HEK293 (cell line): ENCODE measurements at regions not wholly inside any gene's neighbourhood (a gene's known extent, or its start where the extent isn't known, plus 50 kb on each side); places are given as distances from the start of the nearest gene placed in this dataset.

Experiments used
- GLIS1 ChIP-seq: fragments of 450-650 bp; formaldehyde crosslinking; IDR thresholded peaks from 2 replicates; pipeline ENCODE4 v1.5.1; 2016; ENCODE audit warnings: missing biosample characterization, missing genetic modification characterization
- HOXD13 ChIP-seq: sonication (generic); formaldehyde crosslinking; IDR thresholded peaks from 2 replicates; pipeline ENCODE4 v1.8.0; 2022; ENCODE audit warnings: missing genetic modification reagents, borderline replicate concordance
- MZF1 ChIP-seq: fragments of 450-650 bp; formaldehyde crosslinking; IDR thresholded peaks from 2 replicates; pipeline ENCODE4 v1.5.1; 2017; ENCODE audit warnings: missing biosample characterization, missing genetic modification characterization, borderline replicate concordance
- SALL2 ChIP-seq: fragments of 450-650 bp; formaldehyde crosslinking; IDR thresholded peaks from 2 replicates; pipeline ENCODE4 v1.5.0; 2017; ENCODE audit warnings: missing biosample characterization, mild to moderate bottlenecking, missing genetic modification characterization, borderline replicate concordance
- TCF7L2 ChIP-seq: IDR thresholded peaks from 2 replicates; pipeline ENCODE4 v1.6.1; 2011; ENCODE audit warnings: low read depth, mild to moderate bottlenecking, inconsistent platforms, low read length, moderate library complexity, borderline replicate concordance
- ZNF133 ChIP-seq: fragments of 450-650 bp; formaldehyde crosslinking; IDR thresholded peaks from 2 replicates; pipeline ENCODE4 v1.5.1; 2016; ENCODE audit warnings: missing biosample characterization, missing genetic modification characterization
- ZNF660 ChIP-seq: fragments of 450-650 bp; IDR thresholded peaks from 2 replicates; pipeline ENCODE4 v1.5.1; 2018; ENCODE audit warnings: missing biosample characterization, mild to moderate bottlenecking, missing genetic modification characterization
- TF ChIP-seq, protein P1 (sequence below): fragments of 450-650 bp; formaldehyde crosslinking; IDR thresholded peaks from 2 replicates; pipeline ENCODE4 v1.5.1; 2016; ENCODE audit warnings: missing biosample characterization, missing genetic modification characterization

DNA sequence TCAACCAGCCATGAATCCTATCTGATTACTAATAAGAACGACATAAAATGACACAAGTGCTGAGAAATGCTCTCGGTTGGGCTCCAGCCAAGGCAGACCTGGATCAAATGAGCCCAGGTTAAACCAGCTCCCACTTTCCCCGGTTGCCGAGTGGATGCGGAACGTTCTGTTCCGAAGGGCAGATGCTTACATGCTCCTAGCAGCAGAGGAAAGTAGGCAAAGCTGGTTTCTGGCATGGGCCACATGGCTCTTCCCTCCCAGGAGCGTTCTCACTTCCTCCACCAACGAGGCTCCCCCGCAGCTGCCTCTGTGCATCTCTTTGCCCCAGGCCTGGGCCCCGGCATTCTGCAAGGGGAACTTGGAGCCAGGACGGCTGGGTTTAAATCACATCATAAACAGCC is 61.8 kb upstream of the SDK1 start:
- TF ChIP-seq, protein P1, sequence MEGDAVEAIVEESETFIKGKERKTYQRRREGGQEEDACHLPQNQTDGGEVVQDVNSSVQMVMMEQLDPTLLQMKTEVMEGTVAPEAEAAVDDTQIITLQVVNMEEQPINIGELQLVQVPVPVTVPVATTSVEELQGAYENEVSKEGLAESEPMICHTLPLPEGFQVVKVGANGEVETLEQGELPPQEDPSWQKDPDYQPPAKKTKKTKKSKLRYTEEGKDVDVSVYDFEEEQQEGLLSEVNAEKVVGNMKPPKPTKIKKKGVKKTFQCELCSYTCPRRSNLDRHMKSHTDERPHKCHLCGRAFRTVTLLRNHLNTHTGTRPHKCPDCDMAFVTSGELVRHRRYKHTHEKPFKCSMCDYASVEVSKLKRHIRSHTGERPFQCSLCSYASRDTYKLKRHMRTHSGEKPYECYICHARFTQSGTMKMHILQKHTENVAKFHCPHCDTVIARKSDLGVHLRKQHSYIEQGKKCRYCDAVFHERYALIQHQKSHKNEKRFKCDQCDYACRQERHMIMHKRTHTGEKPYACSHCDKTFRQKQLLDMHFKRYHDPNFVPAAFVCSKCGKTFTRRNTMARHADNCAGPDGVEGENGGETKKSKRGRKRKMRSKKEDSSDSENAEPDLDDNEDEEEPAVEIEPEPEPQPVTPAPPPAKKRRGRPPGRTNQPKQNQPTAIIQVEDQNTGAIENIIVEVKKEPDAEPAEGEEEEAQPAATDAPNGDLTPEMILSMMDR (tag by site-specific recombination): no peak
- no peak for TF ChIP-seq TCF7L2
- TF ChIP-seq ZNF660: no peak
- no peak for TF ChIP-seq MZF1 (tag by site-specific recombination)
- no peak for TF ChIP-seq SALL2 (tag by site-specific recombination)
- TF ChIP-seq GLIS1 (tag by site-specific recombination): no peak
- TF ChIP-seq ZNF133 (tag by site-specific recombination): no peak
- no peak for TF ChIP-seq HOXD13
